SK-N-SH (cell line): ENCODE measurements at regions not wholly inside any gene's neighbourhood (a gene's known extent, or its start where the extent isn't known, plus 50 kb on each side); places are given as distances from the start of the nearest gene placed in this dataset.

Experiments
- CTCF ChIA-PET: fragments of 300-600, 350-600 bp; formaldehyde crosslinking; extraction: SDS; loops from one replicate; lab custom pipeline; 2021; lab: Yijun Ruan, JAX
- POLR2A ChIA-PET: fragments of 350-600 bp; sonication (Branson Sonifier 250); formaldehyde crosslinking; extraction: SDS; loops from one replicate; lab custom pipeline; 2020; ENCODE audit warnings: antibody characterized with exemption, inconsistent platforms; lab: Yijun Ruan, JAX
- DNase-seq: peaks from one replicate; pipeline ENCODE4 v3.0.0; 2012
- H2AFZ ChIP-seq: fragments of 200-600 bp; sonication (generic); 2 replicates; pipeline ENCODE4 v1.8.1; 2016; ENCODE audit warnings: antibody characterized with exemption, mild to moderate bottlenecking, low read depth
- H3F3A ChIP-seq: fragments of 200-600 bp; sonication (generic); replicated peaks from 2 replicates; pipeline ENCODE3; 2016; ENCODE audit warnings: antibody characterized with exemption, mild to moderate bottlenecking; ENCODE audit not compliant: insufficient read depth
- H3K27ac ChIP-seq, 2 experiments: fragments of 200-500 bp in 1 of 2; fragments of 200-600 bp in 1 of 2; sonication (Bioruptor generic) in 1 of 2; sonication (generic), shearing (Covaris generic) in 1 of 2; 2 replicates each; pipeline versions ENCODE4 v1.5.1 to v1.6.1; 2014 to 2016; ENCODE audit warnings: low read depth in 2 of 2, inconsistent platforms in 1 of 2, low read length in 1 of 2, mild to moderate bottlenecking in 1 of 2, mixed read lengths in 1 of 2
- H3K27me3 ChIP-seq: fragments of 200-600 bp; sonication (generic), shearing (Covaris generic); 2 replicates; pipeline ENCODE4 v1.6.1; 2016; ENCODE audit warnings: mixed run types; ENCODE audit not compliant: insufficient read depth
- H3K36me3 ChIP-seq, 2 experiments: fragments of 200-500 bp in 1 of 2; fragments of 200-600 bp in 1 of 2; sonication (Bioruptor generic) in 1 of 2; sonication (generic) in 1 of 2; replicated peaks in 1 of 2; 2 replicates each; pipeline versions ENCODE3 to v1.5.1; 2014 to 2016; ENCODE audit warnings: low read length in 1 of 2, mild to moderate bottlenecking in 1 of 2; ENCODE audit not compliant: insufficient read depth in 2 of 2, control insufficient read depth in 1 of 2
- H3K4me1 ChIP-seq, 2 experiments: fragments of 200-500 bp in 1 of 2; fragments of 200-600 bp in 1 of 2; sonication (Bioruptor generic) in 1 of 2; sonication (generic), shearing (Covaris generic) in 1 of 2; 2 replicates each; pipeline versions ENCODE4 v1.5.1 to v1.6.1; 2014 to 2016; ENCODE audit warnings: low read depth in 1 of 2, low read length in 1 of 2, mixed run types in 1 of 2; ENCODE audit not compliant: insufficient read depth in 2 of 2, control insufficient read depth in 1 of 2
- H3K4me2 ChIP-seq: fragments of 200-600 bp; sonication (generic), shearing (Covaris generic); 2 replicates; pipeline ENCODE4 v1.6.1; 2017; ENCODE audit warnings: mixed run types
- H3K4me3 ChIP-seq, 2 experiments: fragments of 200-500 bp in 1 of 2; fragments of 200-600 bp in 1 of 2; sonication (Bioruptor generic) in 1 of 2; sonication (generic), shearing (Covaris generic) in 1 of 2; 2 replicates each; pipeline versions ENCODE4 v1.5.1 to v1.8.1; 2014 to 2016; ENCODE audit warnings: low read depth in 2 of 2, inconsistent platforms in 1 of 2, low read length in 1 of 2, mild to moderate bottlenecking in 1 of 2, mixed read lengths in 1 of 2, moderate library complexity in 1 of 2
- H3K79me2 ChIP-seq: fragments of 200-600 bp; sonication (generic); 2 replicates; pipeline ENCODE4 v1.8.1; 2017; ENCODE audit warnings: mild to moderate bottlenecking; ENCODE audit not compliant: insufficient read depth
- H3K9ac ChIP-seq: fragments of 200-600 bp; sonication (generic); 2 replicates; pipeline ENCODE4 v1.6.1; 2017; ENCODE audit warnings: mixed run types
- H3K9me2 ChIP-seq: fragments of 200-600 bp; sonication (generic); 2 replicates; pipeline ENCODE4 v1.6.1; 2017; ENCODE audit warnings: mixed run types
- H3K9me3 ChIP-seq: fragments of 200-600 bp; sonication (generic); 2 replicates; pipeline ENCODE4 v1.6.1; 2017; ENCODE audit warnings: mixed run types, mild to moderate bottlenecking, moderate library complexity
- H4K20me1 ChIP-seq: fragments of 200-600 bp; sonication (generic); 2 replicates; pipeline ENCODE4 v1.6.1; 2017; ENCODE audit warnings: mild to moderate bottlenecking, mixed run types; ENCODE audit not compliant: insufficient read depth
- CHD2 ChIP-seq: fragments of 150-350 bp; IDR thresholded peaks from 2 replicates; pipeline ENCODE4 v1.6.1; 2018; ENCODE audit warnings: low read length; ENCODE audit not compliant: partially characterized antibody
- CTCF ChIP-seq: fragments of 200-600 bp; sonication (generic); IDR thresholded peaks from 2 replicates; pipeline ENCODE4 v1.6.1; 2017; ENCODE audit warnings: antibody characterized with exemption, mild to moderate bottlenecking, moderate library complexity
- ELF1 ChIP-seq: IDR thresholded peaks from 2 replicates; pipeline ENCODE4 v1.4.0; 2012
- FOSL2 ChIP-seq: IDR thresholded peaks from 2 replicates; pipeline ENCODE4 v1.4.0; 2012; ENCODE audit warnings: low read depth, mild to moderate bottlenecking, moderate library complexity, borderline replicate concordance
- GABPA ChIP-seq: IDR thresholded peaks from 2 replicates; pipeline ENCODE4 v1.4.0; 2012; ENCODE audit warnings: low read depth, mild to moderate bottlenecking
- GATA2 ChIP-seq: sonication (generic); formaldehyde crosslinking; IDR thresholded peaks from 2 replicates; pipeline ENCODE4 v1.5.0; 2020; ENCODE audit warnings: mild to moderate bottlenecking, missing genetic modification reagents
- IRF3 ChIP-seq: fragments of 150-350 bp; IDR thresholded peaks from 2 replicates; pipeline ENCODE4 v1.6.1; 2016; ENCODE audit warnings: mild to moderate bottlenecking, low read depth, low read length
- MEF2A ChIP-seq: IDR thresholded peaks from 2 replicates; pipeline ENCODE4 v1.4.0; 2012; ENCODE audit warnings: low read depth, borderline replicate concordance
- NFIC ChIP-seq: IDR thresholded peaks from 2 replicates; pipeline ENCODE4 v1.4.0; 2012; ENCODE audit warnings: borderline replicate concordance
- NRF1 ChIP-seq: IDR thresholded peaks from 2 replicates; pipeline ENCODE4 v1.6.1; 2012; ENCODE audit warnings: low read depth, mild to moderate bottlenecking, low read length
- RAD21 ChIP-seq: IDR thresholded peaks from 2 replicates; pipeline ENCODE4 v1.6.1; 2012; ENCODE audit warnings: mild to moderate bottlenecking, low read length
- RFX5 ChIP-seq: IDR thresholded peaks from 2 replicates; pipeline ENCODE4 v1.6.1; 2012; ENCODE audit warnings: mild to moderate bottlenecking, improper control_type of control experiment, low read length
- RXRA ChIP-seq: IDR thresholded peaks from 2 replicates; pipeline ENCODE4 v1.4.0; 2012; ENCODE audit warnings: low read depth, mild to moderate bottlenecking, borderline replicate concordance
- SIN3A ChIP-seq: IDR thresholded peaks from 2 replicates; pipeline ENCODE4 v1.6.1; 2012; ENCODE audit warnings: low read depth, mild to moderate bottlenecking, low read length, moderate library complexity, borderline replicate concordance
- SMC3 ChIP-seq: IDR thresholded peaks from 2 replicates; pipeline ENCODE4 v1.6.1; 2012; ENCODE audit warnings: low read depth, low read length, improper control_type of control experiment
- TAF1 ChIP-seq: IDR thresholded peaks from 2 replicates; pipeline ENCODE4 v1.6.1; 2012; ENCODE audit warnings: low read depth, mild to moderate bottlenecking, low read length, moderate library complexity, borderline replicate concordance
- TCF12 ChIP-seq: IDR thresholded peaks from 2 replicates; pipeline ENCODE4 v1.4.0; 2012
- TEAD4 ChIP-seq: IDR thresholded peaks from 2 replicates; pipeline ENCODE4 v1.4.0; 2012; ENCODE audit warnings: mild to moderate bottlenecking, borderline replicate concordance; ENCODE audit not compliant: insufficient read depth
- USF2 ChIP-seq: fragments of 150-350 bp; IDR thresholded peaks from 2 replicates; pipeline ENCODE4 v1.6.1; 2017; ENCODE audit warnings: antibody characterized with exemption, low read length, low read depth, borderline replicate concordance
- YY1 ChIP-seq: IDR thresholded peaks from 2 replicates; pipeline ENCODE4 v1.4.0; 2012; ENCODE audit warnings: low read depth, mild to moderate bottlenecking
- WGBS: methylation state at CpG from one replicate; pipeline ENCODE4 v1.1.6; 2017; ENCODE audit warnings: low lambda C conversion rate; 5-methylcytosine and 5-hydroxymethylcytosine counted together
- TF ChIP-seq, protein P1 (sequence below): IDR thresholded peaks from 2 replicates; pipeline ENCODE4 v1.4.0; 2012; ENCODE audit warnings: low read depth, borderline replicate concordance
- TF ChIP-seq, protein P2 (sequence below): IDR thresholded peaks from 2 replicates; pipeline ENCODE4; 2012

GRCh38 chr4:161237495-161237894, 926.3 kb downstream of the FSTL5 start:
- no peaks in the 10 kb centered on the region for H3K36me3 ChIP-seq
- peaks cover 0 to 2% of the 10 kb centered on the region in 2 experiments; a peak in 1 of 4 replicates for H3K4me1 ChIP-seq
- CTCF ChIA-PET, result no interaction called here
- no peaks in the 10 kb centered on the region for H3F3A ChIP-seq
- no peaks in the 10 kb centered on the region for H3K9me2 ChIP-seq
- H3K27ac ChIP-seq, result peak overlapping the region in 1 of 2 experiments; percentile 58; a peak in 2 of 4 replicates
- DNase-seq, result no peak
- H3K27me3 ChIP-seq, result no peaks in the 10 kb centered on the region
- no peak overlapping the region for H3K4me3 ChIP-seq
- 27% methylated on average over 4 of the region's 4 CpGs for WGBS
- no peak overlapping the region for H3K4me2 ChIP-seq
- H3K79me2 ChIP-seq, result no peaks in the 10 kb centered on the region
- H3K9me3 ChIP-seq, result no peaks in the 10 kb centered on the region
- H2AFZ ChIP-seq, result no peak overlapping the region
- no peak overlapping the region for H3K9ac ChIP-seq
- H4K20me1 ChIP-seq, result no peaks in the 10 kb centered on the region
- TF ChIP-seq CHD2, result no peak
- no peak for TF ChIP-seq YY1
- TF ChIP-seq MEF2A, result no peak
- TF ChIP-seq GABPA, result no peak
- TF ChIP-seq GATA2, result no peak
- no peak for TF ChIP-seq RFX5
- TF ChIP-seq TCF12, result no peak
- TF ChIP-seq USF2, result no peak
- TF ChIP-seq NRF1, result no peak
- POLR2A ChIA-PET, result no interaction called here

GRCh38 chr4:161225327-161225726, 938.5 kb downstream of the FSTL5 start:
- no peak overlapping the region for H3K4me3 ChIP-seq
- no peaks in the 10 kb centered on the region for H3K27me3 ChIP-seq
- no peaks in the 10 kb centered on the region for H3K36me3 ChIP-seq
- POLR2A ChIA-PET, result no interaction called here
- H3K9me3 ChIP-seq, result no peaks in the 10 kb centered on the region
- H2AFZ ChIP-seq, result no peak overlapping the region
- H3K4me2 ChIP-seq, result no peak overlapping the region
- no peak overlapping the region for H3K9ac ChIP-seq
- no peaks in the 10 kb centered on the region for H3K79me2 ChIP-seq
- H3K9me2 ChIP-seq, result no peaks in the 10 kb centered on the region
- TF ChIP-seq TEAD4 (no peak), SMC3 (no peak), RAD21 (no peak), FOSL2 (no peak), CTCF (no peak), TAF1 (no peak), RXRA (no peak), SIN3A (no peak), IRF3 (no peak), YY1 (no peak), NFIC (no peak), TCF12 (no peak), ELF1 (no peak)
- TF ChIP-seq, protein P1, sequence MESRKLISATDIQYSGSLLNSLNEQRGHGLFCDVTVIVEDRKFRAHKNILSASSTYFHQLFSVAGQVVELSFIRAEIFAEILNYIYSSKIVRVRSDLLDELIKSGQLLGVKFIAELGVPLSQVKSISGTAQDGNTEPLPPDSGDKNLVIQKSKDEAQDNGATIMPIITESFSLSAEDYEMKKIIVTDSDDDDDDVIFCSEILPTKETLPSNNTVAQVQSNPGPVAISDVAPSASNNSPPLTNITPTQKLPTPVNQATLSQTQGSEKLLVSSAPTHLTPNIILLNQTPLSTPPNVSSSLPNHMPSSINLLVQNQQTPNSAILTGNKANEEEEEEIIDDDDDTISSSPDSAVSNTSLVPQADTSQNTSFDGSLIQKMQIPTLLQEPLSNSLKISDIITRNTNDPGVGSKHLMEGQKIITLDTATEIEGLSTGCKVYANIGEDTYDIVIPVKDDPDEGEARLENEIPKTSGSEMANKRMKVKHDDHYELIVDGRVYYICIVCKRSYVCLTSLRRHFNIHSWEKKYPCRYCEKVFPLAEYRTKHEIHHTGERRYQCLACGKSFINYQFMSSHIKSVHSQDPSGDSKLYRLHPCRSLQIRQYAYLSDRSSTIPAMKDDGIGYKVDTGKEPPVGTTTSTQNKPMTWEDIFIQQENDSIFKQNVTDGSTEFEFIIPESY, result no peak
- TF ChIP-seq, protein P2, sequence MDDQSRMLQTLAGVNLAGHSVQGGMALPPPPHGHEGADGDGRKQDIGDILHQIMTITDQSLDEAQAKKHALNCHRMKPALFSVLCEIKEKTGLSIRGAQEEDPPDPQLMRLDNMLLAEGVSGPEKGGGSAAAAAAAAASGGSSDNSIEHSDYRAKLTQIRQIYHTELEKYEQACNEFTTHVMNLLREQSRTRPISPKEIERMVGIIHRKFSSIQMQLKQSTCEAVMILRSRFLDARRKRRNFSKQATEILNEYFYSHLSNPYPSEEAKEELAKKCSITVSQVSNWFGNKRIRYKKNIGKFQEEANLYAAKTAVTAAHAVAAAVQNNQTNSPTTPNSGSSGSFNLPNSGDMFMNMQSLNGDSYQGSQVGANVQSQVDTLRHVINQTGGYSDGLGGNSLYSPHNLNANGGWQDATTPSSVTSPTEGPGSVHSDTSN, result no peak
- DNase-seq, result no peak
- no peaks in the 10 kb centered on the region for H3K4me1 ChIP-seq
- no peaks in the 10 kb centered on the region for H4K20me1 ChIP-seq
- no peaks in the 10 kb centered on the region for H3F3A ChIP-seq
- no peak overlapping the region for H3K27ac ChIP-seq
- CTCF ChIA-PET, result no interaction called here
